ENCODE measurements at regions not wholly inside any gene's neighbourhood (a gene's known extent, or its start where the extent isn't known, plus 50 kb on each side); places are given as distances from the start of the nearest gene placed in this dataset.

DNA sequence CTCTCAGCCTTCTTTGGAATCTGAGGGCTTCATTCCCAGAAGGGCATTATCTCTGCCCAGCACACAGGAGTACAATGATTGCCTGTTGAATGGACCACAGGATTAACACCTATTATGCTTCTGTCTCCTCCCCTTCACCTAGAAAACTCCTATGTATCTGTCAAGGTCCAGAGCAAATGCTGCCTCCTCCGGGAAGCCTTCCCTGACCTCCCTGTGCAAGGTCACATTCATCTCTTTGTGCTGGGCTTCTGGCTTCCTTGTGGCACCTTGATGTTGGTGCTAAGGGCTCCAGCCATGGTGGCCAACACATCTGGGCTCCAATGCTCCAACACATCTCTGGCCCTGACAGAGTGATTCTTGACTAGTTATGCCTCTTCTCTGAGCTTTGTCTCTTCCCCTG lies 49.9 kb upstream of the ATP2B2 start:
- no peak for DNase-seq (ENCODE audit: low read depth, low spot score)

DNA sequence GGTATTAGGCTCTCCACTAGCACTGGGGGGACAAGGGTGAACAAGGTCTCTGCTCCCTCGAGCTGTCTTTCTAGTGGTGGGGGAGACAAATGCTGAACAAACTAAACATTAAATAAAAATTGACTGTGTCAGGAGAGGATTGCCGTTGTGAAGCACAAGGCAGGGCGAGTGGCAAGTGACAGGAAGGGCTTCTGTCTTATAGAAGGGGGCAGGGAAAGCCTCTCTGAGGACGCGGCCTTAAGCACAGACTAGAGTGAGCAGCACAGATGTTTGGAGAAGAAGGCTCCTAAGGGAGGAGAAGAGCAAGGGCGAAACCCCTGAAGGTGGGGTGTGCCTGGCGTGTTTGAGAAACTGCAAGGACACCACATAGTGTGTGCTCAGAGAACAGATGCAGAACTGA lies 50.9 kb upstream of the ATP2B2 start:
- DNase-seq (ENCODE audit: low read depth, low spot score) = no peak

- DNase-seq (ENCODE audit: low read depth, low spot score) = no peak
Observed at GRCh38 chr3:10557250-10557649, 51.9 kb upstream of the ATP2B2 start.

DNA sequence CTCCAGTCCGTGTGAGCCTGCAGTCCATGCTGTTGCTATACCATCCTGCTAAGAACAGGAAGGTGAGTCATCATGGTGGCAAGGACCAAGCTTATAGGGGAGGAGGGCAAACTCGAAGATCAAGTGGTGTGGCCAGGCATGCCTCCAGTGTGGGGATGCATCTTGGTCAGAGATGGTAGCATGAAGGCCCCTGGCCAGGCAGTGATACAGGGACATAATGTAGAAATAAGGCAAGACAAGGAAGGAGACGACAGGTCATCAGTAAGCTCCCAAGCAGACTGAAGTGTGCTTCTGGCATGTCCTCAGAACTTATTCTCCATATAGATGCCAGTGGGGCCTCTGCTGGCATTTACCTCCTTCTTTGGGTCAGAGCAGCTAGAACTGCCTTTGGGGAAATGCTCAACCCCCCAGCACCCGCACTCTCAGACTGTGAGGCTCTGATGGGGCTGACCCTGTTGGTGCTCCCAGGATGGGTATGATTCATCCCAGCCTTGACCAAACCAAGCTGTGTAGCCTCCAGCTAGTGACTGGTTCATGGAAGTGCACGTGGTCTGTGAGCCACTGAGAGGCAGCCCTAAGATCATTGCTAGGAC lies 52.5 kb upstream of the ATP2B2 start:
- DNase-seq (ENCODE audit: low read depth, low spot score) = no peak

GRCh38 chr3:10558736-10559135 lies 53.4 kb upstream of the ATP2B2 start:
- DNase-seq (ENCODE audit: low read depth, low spot score) = no peak

DNA sequence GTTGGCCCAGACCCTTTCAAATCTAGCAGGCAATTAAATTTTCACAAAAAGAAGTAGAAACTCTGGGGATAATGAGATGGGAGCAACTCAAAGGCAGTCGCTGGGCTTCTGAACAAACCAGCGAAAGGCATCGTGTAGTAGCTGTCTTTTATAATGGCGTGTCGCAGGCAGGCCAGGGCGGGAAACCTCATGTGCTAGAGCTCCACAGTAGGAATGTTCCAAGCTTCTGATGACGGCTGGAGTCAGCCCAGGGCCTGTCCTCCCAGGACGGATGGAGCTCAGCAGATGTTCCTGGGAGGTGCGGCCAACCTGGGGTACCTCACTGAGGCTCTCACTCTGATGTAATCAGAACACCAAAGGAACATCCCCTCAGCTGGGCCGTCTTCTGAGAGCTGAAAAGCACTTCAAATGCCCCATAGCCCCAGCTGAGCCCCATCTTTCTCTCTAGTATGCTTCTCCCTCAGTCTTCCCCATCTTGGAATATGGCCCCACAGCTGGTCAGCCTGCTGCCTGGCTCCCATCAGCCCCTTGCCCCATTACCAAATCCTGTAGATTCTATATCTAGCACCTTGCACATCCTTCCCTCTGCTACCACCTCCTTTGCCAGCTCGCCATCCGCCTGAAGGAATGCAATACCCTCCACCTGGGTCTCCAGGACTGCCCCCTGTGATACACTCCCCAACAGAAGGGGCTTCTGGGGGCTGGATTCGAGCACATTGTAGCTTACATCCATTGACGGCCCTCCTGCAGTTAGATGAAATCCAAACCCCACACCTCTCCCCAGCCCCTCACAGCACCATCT lies 54.9 kb upstream of the ATP2B2 start:
- DNase-seq (ENCODE audit: low read depth, low spot score) = no peak

DNA sequence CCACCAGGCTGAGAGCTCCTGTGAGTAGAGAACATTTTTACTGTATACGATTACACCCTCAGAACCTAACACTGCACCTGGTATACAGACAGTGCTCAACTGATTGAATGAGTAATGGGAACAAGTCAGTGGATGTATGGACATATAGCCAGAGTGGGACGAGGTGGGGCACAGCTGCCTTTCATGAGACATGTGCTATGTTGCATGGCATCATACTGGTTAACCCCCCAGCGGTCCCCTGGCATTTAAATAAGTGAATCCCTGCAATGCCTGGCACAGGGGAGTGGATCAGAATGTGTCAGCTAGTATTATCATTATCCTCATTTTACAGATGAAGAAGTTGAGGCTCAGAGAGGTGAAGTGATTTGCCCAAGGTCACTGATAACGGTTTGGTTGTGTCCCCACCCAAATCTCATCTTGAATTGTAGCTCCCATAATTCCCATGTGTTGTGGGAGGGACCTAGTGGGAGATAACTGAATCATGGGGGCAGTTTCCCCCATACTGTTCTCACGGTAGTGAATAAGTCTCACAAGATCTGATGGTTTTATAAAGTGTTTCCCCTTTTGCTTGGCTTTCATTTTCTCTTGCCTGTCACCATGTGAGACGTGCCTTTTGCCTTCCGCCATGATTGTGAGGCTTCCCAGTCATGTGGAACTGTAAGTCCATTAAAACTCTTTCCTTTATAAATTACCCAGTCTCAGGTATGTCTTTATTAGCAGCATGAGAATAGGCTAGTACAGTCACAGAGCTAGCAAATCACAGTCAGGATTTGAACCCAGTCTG lies 56.0 kb upstream of the ATP2B2 start:
- DNase-seq (ENCODE audit: low read depth, low spot score) = no peak

DNA sequence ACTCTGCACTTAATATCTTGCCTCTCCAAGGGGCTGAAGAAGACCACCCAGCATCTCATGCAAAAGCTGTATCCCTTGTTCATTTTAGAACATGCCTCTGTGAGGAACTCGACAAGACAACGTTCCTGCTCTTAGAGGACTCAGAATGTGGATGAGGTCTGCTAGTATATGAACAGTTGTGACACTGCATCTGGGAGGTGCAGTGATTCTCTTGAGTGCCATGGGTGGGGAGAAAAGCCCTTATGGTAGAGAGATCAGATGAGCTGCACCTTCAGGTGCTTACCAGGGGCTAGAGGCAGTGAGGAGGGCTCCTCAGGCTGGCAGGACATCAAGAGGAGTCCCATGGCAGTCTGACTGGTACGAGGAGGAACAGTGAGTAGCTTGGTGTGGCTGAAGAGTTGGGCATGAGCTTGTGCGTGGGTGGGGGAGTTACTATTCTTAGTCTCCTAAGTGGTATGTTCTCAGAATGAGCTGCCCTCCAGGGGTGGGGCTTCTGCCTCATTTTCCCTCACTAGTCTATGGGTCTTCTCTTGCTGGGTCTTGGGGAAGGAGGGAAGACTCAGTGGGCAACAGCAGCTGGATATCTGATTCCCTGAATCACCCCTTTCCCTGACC lies 56.7 kb upstream of the ATP2B2 start:
- no peak for DNase-seq (ENCODE audit: low read depth, low spot score)

DNA sequence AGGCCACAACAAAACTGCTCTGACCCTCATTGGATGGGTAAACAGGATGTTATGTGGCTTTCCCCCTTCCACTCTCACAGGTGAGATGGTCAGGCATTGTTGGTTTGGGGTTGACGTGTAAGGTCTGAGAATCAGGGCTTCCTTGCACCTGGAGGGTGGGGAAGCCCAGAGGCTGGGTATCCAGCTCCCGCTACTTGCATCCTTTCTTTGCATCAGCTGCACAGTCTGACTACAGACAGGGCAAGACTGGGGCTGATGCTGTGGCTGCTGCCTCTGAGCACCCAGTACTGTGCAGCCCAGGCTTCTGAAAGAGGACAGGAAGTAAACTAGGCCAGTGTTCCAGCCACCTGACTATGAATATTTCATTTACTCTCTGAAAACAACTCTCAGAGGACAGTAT lies 58.0 kb upstream of the ATP2B2 start:
- DNase-seq (ENCODE audit: low read depth, low spot score) = no peak

DNA sequence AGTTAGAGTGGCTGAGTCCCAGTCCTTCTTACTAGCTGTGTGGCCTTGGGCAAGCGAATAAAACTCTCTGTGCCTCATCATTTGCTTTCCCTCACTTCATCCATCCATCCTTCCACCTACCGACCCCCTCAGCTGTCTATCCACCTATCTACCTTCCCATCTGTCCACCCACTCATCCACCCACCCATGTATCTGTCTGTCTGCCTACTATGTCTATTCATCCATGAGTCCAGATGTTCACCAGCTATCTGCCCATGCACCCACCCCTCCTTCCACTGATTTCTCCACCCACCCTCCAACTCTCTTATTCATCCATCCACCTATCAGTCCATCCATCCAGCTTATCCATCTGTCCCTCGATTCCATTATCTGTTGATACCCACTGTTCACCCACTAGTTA lies 60.4 kb upstream of the ATP2B2 start:
- DNase-seq (ENCODE audit: low read depth, low spot score) = no peak

GRCh38 chr3:10566451-10566850 lies 61.1 kb upstream of the ATP2B2 start:
- no peak for DNase-seq (ENCODE audit: low read depth, low spot score)

DNA sequence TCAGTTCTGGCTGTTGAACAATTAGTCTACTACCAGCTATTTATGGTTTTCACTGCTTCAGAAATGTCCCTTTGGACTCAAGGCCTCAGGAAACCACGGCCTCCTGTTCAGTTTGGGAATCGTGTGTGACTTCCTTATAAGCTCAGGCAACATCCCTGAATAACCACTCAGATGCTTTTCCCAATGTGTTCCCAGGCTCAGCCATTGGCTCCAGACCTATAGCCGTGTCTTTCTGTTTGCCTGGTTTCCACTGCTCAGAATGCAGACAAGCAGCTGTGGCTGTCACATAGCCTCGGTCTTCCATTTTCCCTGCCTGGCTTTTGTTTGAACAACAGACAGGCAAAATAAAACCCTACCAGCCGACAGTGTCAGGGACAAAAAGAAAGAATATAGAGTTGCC lies 63.2 kb upstream of the ATP2B2 start:
- no peak for DNase-seq (ENCODE audit: low read depth, low spot score)

DNA sequence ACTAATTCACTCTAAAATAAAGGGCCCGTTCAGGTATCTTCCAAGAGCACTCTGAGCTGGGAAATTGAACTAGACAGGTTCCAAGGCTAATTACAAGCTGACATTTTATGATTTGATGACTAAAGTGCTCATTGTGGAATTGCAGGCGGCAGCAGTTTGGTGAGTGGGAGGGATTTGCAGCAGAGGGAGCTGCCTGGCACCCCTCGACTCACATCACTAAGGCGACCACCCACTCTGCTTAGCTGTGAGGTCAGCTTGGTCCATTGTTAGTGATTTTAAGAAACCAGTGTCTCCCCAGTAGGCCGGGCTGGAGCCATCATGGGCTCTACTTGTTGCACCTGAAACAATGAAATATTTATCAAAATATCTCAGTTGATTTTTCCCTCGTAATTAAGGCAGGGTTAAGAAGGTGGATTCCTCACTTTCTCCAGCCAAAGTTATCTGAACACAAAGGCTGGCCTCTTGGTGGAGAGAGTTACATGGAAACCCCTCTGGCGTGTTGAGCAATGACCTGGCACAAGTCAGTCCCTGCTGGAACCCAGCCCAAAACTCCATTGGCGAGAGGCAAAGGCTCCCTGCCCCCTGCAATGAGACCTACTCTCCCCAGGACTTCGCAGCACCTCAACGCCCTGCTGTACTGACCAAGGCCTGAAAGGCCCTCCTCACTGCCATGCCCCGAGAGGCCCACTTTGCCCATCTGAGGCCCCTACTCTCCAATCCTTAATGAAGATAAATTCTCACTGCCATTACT lies 65.0 kb upstream of the ATP2B2 start:
- no peak for DNase-seq (ENCODE audit: low read depth, low spot score)

DNA sequence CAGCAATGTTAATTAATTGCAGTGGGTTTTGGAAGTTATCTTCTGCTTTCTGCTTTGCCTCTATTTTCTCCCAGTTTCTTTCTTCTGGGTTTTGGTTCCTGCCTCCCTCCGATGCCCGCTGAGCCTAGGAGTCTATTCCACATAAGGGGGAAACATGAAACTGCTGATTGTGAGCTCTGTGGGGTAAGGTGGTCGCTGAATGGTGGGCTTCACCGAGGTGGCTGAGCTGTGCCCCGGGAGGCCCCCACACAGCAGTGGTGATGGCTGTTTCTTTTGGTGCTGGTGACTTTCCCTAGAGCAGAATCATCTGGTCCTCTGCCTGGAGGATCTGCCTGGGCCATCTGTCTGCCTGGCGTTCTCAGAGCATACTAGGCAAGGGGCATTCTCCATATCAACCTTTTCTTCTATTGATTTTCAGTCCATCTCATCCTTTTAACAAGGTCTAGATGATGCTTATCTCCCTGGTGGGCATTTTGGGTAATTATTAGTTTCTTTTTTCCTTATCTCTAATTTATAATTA lies 68.8 kb upstream of the ATP2B2 start:
- no peak for DNase-seq (ENCODE audit: low read depth, low spot score)

DNA sequence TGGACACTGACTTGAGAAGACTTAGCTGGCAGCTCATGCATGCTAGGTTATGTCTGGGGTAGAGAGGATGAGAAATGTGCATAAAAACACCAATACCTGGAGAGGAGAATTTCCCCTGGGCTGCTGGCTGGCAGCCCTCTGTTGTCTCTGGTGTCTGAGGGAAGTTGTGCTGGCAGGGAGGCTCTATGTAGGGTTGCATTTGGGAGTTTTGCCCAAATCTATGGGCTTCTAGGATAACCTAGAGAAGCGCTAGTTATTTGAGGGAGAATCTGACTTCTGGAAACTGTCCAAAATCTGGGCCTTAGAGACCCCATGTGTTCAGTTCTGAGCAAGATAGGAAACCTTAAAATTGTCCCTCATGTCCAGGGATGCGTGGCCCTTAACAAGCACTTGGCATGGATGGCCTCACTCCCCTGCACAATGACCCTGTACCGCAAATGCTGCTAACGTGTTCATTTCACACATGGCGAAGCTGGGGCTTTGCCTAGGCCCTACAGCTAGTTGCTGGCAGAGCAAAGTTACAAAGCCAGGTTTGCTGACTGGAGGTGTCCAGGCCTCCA lies 70.3 kb upstream of the ATP2B2 start:
- no peak for DNase-seq (ENCODE audit: low read depth, low spot score)

DNA sequence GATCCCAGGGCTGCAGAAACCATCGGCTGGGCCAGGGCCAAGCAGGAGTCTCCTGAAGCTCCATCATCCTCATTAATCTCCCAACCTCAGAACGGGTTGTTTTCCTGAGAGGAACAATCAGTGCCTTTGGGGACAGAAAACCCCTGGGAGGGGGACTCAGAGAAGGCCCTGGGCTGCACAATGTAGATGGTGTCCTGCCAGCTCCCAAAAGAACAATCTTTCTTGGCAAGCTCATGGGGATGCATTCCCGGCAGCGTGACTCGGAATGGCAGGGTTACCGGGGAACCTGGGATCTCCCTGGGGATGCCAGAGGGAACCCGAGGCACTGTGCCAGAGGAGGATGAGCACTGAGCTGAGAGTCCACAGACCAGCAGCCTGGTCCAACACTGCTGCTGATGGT lies 72.1 kb upstream of the ATP2B2 start:
- no peak for DNase-seq (ENCODE audit: low read depth, low spot score)

- DNase-seq (ENCODE audit: low read depth, low spot score) = no peak
Observed at GRCh38 chr3:10580426-10580825, 75.0 kb upstream of the ATP2B2 start.

GRCh38 chr3:10581251-10581650 lies 75.9 kb upstream of the ATP2B2 start:
- no peak for DNase-seq (ENCODE audit: low read depth, low spot score)

DNA sequence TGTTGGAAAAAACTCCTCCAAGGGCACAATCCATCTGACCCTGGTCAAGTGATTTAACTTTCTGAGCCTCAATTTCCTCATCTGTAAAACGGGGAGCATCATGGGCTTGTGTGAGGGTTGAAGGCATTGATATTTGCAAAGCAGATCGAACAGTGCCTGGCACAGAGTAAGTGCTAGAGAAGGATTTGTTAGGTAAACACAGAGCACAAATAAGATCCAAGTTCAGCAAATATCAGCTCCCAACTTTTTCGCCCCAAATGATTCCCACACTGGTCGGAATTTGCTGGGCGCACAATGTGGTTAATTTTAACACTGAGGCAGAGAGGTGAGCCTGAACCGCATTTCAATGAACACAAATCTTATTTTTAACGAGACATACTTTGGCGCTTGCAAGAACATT lies 76.3 kb upstream of the ATP2B2 start:
- no peak for DNase-seq (ENCODE audit: low read depth, low spot score)

DNA sequence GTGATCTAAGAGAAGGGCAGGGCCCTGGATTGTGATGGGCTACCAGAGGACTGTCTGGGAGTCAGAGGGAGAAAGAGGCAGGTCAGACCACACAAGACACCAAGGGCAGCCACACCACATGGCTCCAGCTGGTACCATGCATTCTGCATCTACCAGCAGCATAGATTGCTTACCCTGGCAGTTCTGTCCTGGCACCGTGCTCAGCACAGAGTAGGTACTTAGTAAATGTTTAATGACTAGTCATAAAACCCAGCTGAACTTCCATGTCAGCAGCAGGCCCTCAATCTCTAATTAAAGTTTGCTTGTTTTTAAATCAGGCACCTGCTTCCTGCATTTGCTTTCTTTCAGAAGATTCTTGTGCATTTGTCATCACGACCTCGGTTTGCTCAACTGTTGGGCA lies 77.3 kb upstream of the ATP2B2 start:
- no peak for DNase-seq (ENCODE audit: low read depth, low spot score)
